A673 (cell line): ENCODE measurements at regions not wholly inside any gene's neighbourhood (a gene's known extent, or its start where the extent isn't known, plus 50 kb on each side); places are given as distances from the start of the nearest gene placed in this dataset.

Source experiments
- BruUV-seq: library from RNA; stranded (reverse); fragments of 400-500 nt; replicated peaks from 2 replicates; lab custom pipeline; 2021; lab: Mats Ljungman, UMichigan
- CTCF ChIA-PET: fragments of 300-600 bp; sonication (Branson Sonifier 250); formaldehyde crosslinking; loops from one replicate; lab custom pipeline; 2022; ENCODE audit warnings: antibody characterized with exemption; lab: Charles Lee
- POLR2A ChIA-PET: fragments of 300-600 bp; sonication (Branson Sonifier 250); formaldehyde crosslinking; loops from one replicate; lab custom pipeline; 2022; ENCODE audit warnings: antibody characterized with exemption; ENCODE audit not compliant: low non-redundant PET; lab: Charles Lee
- DNase-seq: peaks from one replicate; pipeline ENCODE4 v3.0.0-alpha.2; 2015; ENCODE audit warnings: low spot score
- H3K27ac ChIP-seq: fragments of 200-600 bp; sonication (generic); 2 replicates; pipeline ENCODE4 v1.5.1; 2016; ENCODE audit warnings: mixed run types, low read depth, mild to moderate bottlenecking, mixed read lengths, antibody characterized with exemption, low read length; ENCODE audit not compliant: poor library complexity, severe bottlenecking
- H3K27me3 ChIP-seq: fragments of 200-600 bp; sonication (generic); replicated peaks from 2 replicates; pipeline ENCODE4 v1.6.1; 2017; ENCODE audit warnings: mixed run types, low read depth, mild to moderate bottlenecking, mixed read lengths, antibody characterized with exemption, low read length; ENCODE audit not compliant: insufficient read depth, poor library complexity
- H3K36me3 ChIP-seq: fragments of 200-600 bp; sonication (generic); 2 replicates; pipeline ENCODE4 v1.6.1; 2016; ENCODE audit warnings: mixed run types, mild to moderate bottlenecking, mixed read lengths, antibody characterized with exemption, low read length; ENCODE audit not compliant: insufficient read depth, poor library complexity, severe bottlenecking
- H3K4me1 ChIP-seq: fragments of 200-600 bp; sonication (generic); 2 replicates; pipeline ENCODE4 v1.6.1; 2017; ENCODE audit warnings: mixed run types, mild to moderate bottlenecking, mixed read lengths, antibody characterized with exemption, low read length; ENCODE audit not compliant: insufficient read depth, poor library complexity, severe bottlenecking
- H3K4me3 ChIP-seq: fragments of 200-600 bp; sonication (generic); 2 replicates; pipeline ENCODE4 v1.5.1; 2016; ENCODE audit warnings: low read depth, mixed run types, mild to moderate bottlenecking, mixed read lengths, low read length; ENCODE audit not compliant: poor library complexity, severe bottlenecking
- H3K9me3 ChIP-seq: fragments of 200-600 bp; sonication (generic); 2 replicates; pipeline ENCODE4 v1.6.1; 2016; ENCODE audit warnings: mixed run types, low read depth, mild to moderate bottlenecking, mixed read lengths, antibody characterized with exemption, low read length; ENCODE audit not compliant: poor library complexity, severe bottlenecking
- CTCF ChIP-seq: fragments of 300-800, 200-600 bp; sonication (generic); conservative IDR thresholded peaks from 2 replicates; pipeline ENCODE4 v1.5.1; 2017; ENCODE audit warnings: low read depth, mild to moderate bottlenecking, antibody characterized with exemption, low read length, moderate library complexity, mixed read lengths
- EZH2 ChIP-seq: fragments of 200-600 bp; sonication (generic); IDR thresholded peaks from 2 replicates; pipeline ENCODE4 v1.6.1; 2017; ENCODE audit warnings: borderline replicate concordance, low read depth, mild to moderate bottlenecking, mixed read lengths, antibody characterized with exemption, low read length; ENCODE audit not compliant: poor library complexity, severe bottlenecking
- intact Hi-C: fragments of 100-400 bp; cut with micrococcal nuclease; formaldehyde crosslinking; loops from one replicate; pipeline ENCODE4 v1.10.0; 2022; ENCODE audit not compliant: unreplicated experiment

GRCh38 chr7:377080-378040, 87.4 kb downstream of the FOXL3 start:
- H3K36me3 ChIP-seq, result no peaks in the 10 kb centered on the region
- CTCF ChIA-PET, result interaction anchor here (0.6 kb wide), 1 partner anchor 1157 kb away, joined by 3 read pairs; no protein-coding TSS in a partner anchor
- no peaks in the 10 kb centered on the region for H3K27me3 ChIP-seq
- BruUV-seq, result no TSS peak
- POLR2A ChIA-PET, result no interaction called here
- H3K9me3 ChIP-seq, result no peaks in the 10 kb centered on the region
- DNase-seq, result no peak
- TF ChIP-seq CTCF (no peak), EZH2 (no peak)
- no peaks in the 10 kb centered on the region for H3K4me1 ChIP-seq
- intact Hi-C loops, result no loop called here
- no peak overlapping the region for H3K27ac ChIP-seq
- H3K4me3 ChIP-seq, result no peak overlapping the region

GRCh38 chr7:378041-378420, 88.1 kb downstream of the FOXL3 start:
- Histone ChIP-seq H3K4me3 (no peak overlapping the region), H3K27me3 (no peaks in the 10 kb centered on the region), H3K4me1 (no peaks in the 10 kb centered on the region), H3K27ac (no peak overlapping the region), H3K9me3 (no peaks in the 10 kb centered on the region), H3K36me3 (no peaks in the 10 kb centered on the region)
- no TSS peak for BruUV-seq
- CTCF ChIA-PET, result interaction anchor here (0.6 kb wide), 1 partner anchor 1157 kb away, joined by 3 read pairs; no protein-coding TSS in a partner anchor
- intact Hi-C loops, result no loop called here
- POLR2A ChIA-PET, result no interaction called here
- no peak for DNase-seq
- no peak for TF ChIP-seq EZH2
- no peak for TF ChIP-seq CTCF

GRCh38 chr7:378551-379455, 88.8 kb downstream of the FOXL3 start:
- H3K27me3 ChIP-seq, result no peaks in the 10 kb centered on the region
- H3K9me3 ChIP-seq, result peaks cover 2% of the 10 kb centered on the region
- no TSS peak for BruUV-seq
- no peaks in the 10 kb centered on the region for H3K36me3 ChIP-seq
- H3K4me1 ChIP-seq, result no peaks in the 10 kb centered on the region
- intact Hi-C loops, result no loop called here
- no peak for TF ChIP-seq EZH2
- TF ChIP-seq CTCF, result no peak
- no peak for DNase-seq
- H3K27ac ChIP-seq, result no peak overlapping the region
- CTCF ChIA-PET, result no interaction called here
- H3K4me3 ChIP-seq, result no peak overlapping the region
- POLR2A ChIA-PET, result no interaction called here
